ENCODE measurements at regions not wholly inside any gene's neighbourhood (a gene's known extent, or its start where the extent isn't known, plus 50 kb on each side); places are given as distances from the start of the nearest gene placed in this dataset.

- Histone ChIP-seq H3K18ac (ENCODE audit: low read depth in 1 of 2, low read length in 2 of 2) (no peak overlapping the region), H3K27me3 (ENCODE audit: control insufficient read depth in 1 of 2, insufficient read depth in 1 of 2, low read length in 2 of 2) (no peaks in the 10 kb centered on the region), H2AK5ac (ENCODE audit: low read length, severe bottlenecking) (peak overlapping the region; percentile 83), H3K4me3 (ENCODE audit: insufficient read depth in 1 of 2, low read depth in 1 of 2, low read length in 2 of 2) (no peak overlapping the region), H3K23ac (ENCODE audit: low read length in 2 of 2) (no peak overlapping the region), H2AFZ (ENCODE audit: low read depth, low read length) (no peak overlapping the region), H4K8ac (ENCODE audit: low read length) (no peak overlapping the region), H3K4me1 (ENCODE audit: control insufficient read depth, insufficient read depth, low read depth, low read length) (peaks cover 4% of the 10 kb centered on the region), H2BK120ac (ENCODE audit: low read depth, low read length) (no peak overlapping the region), H3K36me3 (ENCODE audit: control insufficient read depth in 1 of 2, insufficient read depth in 2 of 2, low read depth in 1 of 2, low read length in 2 of 2) (no peaks in the 10 kb centered on the region), H3K27ac (ENCODE audit: low read length, poor library complexity, severe bottlenecking) (peak overlapping the region; percentile 18), H3K4ac (ENCODE audit: low read depth in 1 of 2, low read length in 2 of 2) (no peak overlapping the region), H2BK12ac (ENCODE audit: low read length in 2 of 2) (no peak overlapping the region), H3K9ac (ENCODE audit: low read length) (no peak overlapping the region), H3K14ac (ENCODE audit: low read length in 2 of 2) (no peak overlapping the region), H3K79me1 (replicated peaks; ENCODE audit: low read length, poor library complexity, severe bottlenecking) (no peaks in the 10 kb centered on the region), H2BK5ac (ENCODE audit: low read depth, low read length, poor library complexity, severe bottlenecking) (no peak overlapping the region), H3K9me3 (ENCODE audit: control insufficient read depth, low read length) (no peaks in the 10 kb centered on the region), H3K4me2 (ENCODE audit: low read length, poor library complexity, severe bottlenecking) (no peak overlapping the region), H4K91ac (ENCODE audit: low read length) (no peak overlapping the region), H2BK15ac (ENCODE audit: low read depth, poor library complexity, severe bottlenecking) (no peak overlapping the region)
- peak; percentile 65 for DNase-seq
- WGBS = 54% methylated on average over 6 of the region's 6 CpGs
Measured at GRCh38 chr6:21678990-21679389, 85.4 kb downstream of the SOX4 start.

GRCh38 chr6:21679761-21680265 is 86.3 kb downstream of the SOX4 start:
- no peak overlapping the region for H2BK120ac ChIP-seq (ENCODE audit: low read depth, low read length)
- no peak overlapping the region for H2AFZ ChIP-seq (ENCODE audit: low read depth, low read length)
- H3K14ac ChIP-seq (ENCODE audit: low read length in 2 of 2) = no peak overlapping the region
- no peak overlapping the region for H3K4me2 ChIP-seq (ENCODE audit: low read length, poor library complexity, severe bottlenecking)
- H3K18ac ChIP-seq (ENCODE audit: low read depth in 1 of 2, low read length in 2 of 2) = peak overlapping the region in 1 of 2 experiments; percentile 40
- H2BK5ac ChIP-seq (ENCODE audit: low read depth, low read length, poor library complexity, severe bottlenecking) = no peak overlapping the region
- peaks cover 4% of the 10 kb centered on the region for H3K4me1 ChIP-seq (ENCODE audit: control insufficient read depth, insufficient read depth, low read depth, low read length)
- H3K36me3 ChIP-seq (ENCODE audit: control insufficient read depth in 1 of 2, insufficient read depth in 2 of 2, low read depth in 1 of 2, low read length in 2 of 2) = no peaks in the 10 kb centered on the region
- peak overlapping the region; percentile 73 for H3K27ac ChIP-seq (ENCODE audit: low read length, poor library complexity, severe bottlenecking)
- DNase-seq = peak; percentile 63
- H2BK15ac ChIP-seq (ENCODE audit: low read depth, poor library complexity, severe bottlenecking) = no peak overlapping the region
- H3K4me3 ChIP-seq (ENCODE audit: insufficient read depth in 1 of 2, low read depth in 1 of 2, low read length in 2 of 2) = no peak overlapping the region
- H3K9me3 ChIP-seq (ENCODE audit: control insufficient read depth, low read length) = no peaks in the 10 kb centered on the region
- WGBS = 71% methylated on average over 2 of the region's 2 CpGs
- no peak overlapping the region for H2AK5ac ChIP-seq (ENCODE audit: low read length, severe bottlenecking)
- H2BK12ac ChIP-seq (ENCODE audit: low read length in 2 of 2) = no peak overlapping the region
- H3K9ac ChIP-seq (ENCODE audit: low read length) = no peak overlapping the region
- H3K79me1 ChIP-seq (replicated peaks; ENCODE audit: low read length, poor library complexity, severe bottlenecking) = no peaks in the 10 kb centered on the region
- no peak overlapping the region for H4K8ac ChIP-seq (ENCODE audit: low read length)
- H3K27me3 ChIP-seq (ENCODE audit: control insufficient read depth in 1 of 2, insufficient read depth in 1 of 2, low read length in 2 of 2) = no peaks in the 10 kb centered on the region
- H3K4ac ChIP-seq (ENCODE audit: low read depth in 1 of 2, low read length in 2 of 2) = no peak overlapping the region
- H3K23ac ChIP-seq (ENCODE audit: low read length in 2 of 2) = no peak overlapping the region
- H4K91ac ChIP-seq (ENCODE audit: low read length) = no peak overlapping the region

- WGBS = 94% methylated on average over 3 of the region's 4 CpGs
- H4K91ac ChIP-seq (ENCODE audit: low read length) = no peak overlapping the region
- no peaks in the 10 kb centered on the region for H3K9me3 ChIP-seq (ENCODE audit: control insufficient read depth, low read length)
- peaks cover 4% of the 10 kb centered on the region for H3K4me1 ChIP-seq (ENCODE audit: control insufficient read depth, insufficient read depth, low read depth, low read length)
- H2BK120ac ChIP-seq (ENCODE audit: low read depth, low read length) = no peak overlapping the region
- no peak overlapping the region for H3K23ac ChIP-seq (ENCODE audit: low read length in 2 of 2)
- no peaks in the 10 kb centered on the region for H3K36me3 ChIP-seq (ENCODE audit: control insufficient read depth in 1 of 2, insufficient read depth in 2 of 2, low read depth in 1 of 2, low read length in 2 of 2)
- H3K27me3 ChIP-seq (ENCODE audit: control insufficient read depth in 1 of 2, insufficient read depth in 1 of 2, low read length in 2 of 2) = no peaks in the 10 kb centered on the region
- H2BK15ac ChIP-seq (ENCODE audit: low read depth, poor library complexity, severe bottlenecking) = no peak overlapping the region
- H4K8ac ChIP-seq (ENCODE audit: low read length) = no peak overlapping the region
- no peak overlapping the region for H3K9ac ChIP-seq (ENCODE audit: low read length)
- H3K4me2 ChIP-seq (ENCODE audit: low read length, poor library complexity, severe bottlenecking) = no peak overlapping the region
- no peak overlapping the region for H2AFZ ChIP-seq (ENCODE audit: low read depth, low read length)
- H2AK5ac ChIP-seq (ENCODE audit: low read length, severe bottlenecking) = no peak overlapping the region
- DNase-seq = no peak
- no peak overlapping the region for H2BK12ac ChIP-seq (ENCODE audit: low read length in 2 of 2)
- no peak overlapping the region for H3K4me3 ChIP-seq (ENCODE audit: insufficient read depth in 1 of 2, low read depth in 1 of 2, low read length in 2 of 2)
- H3K79me1 ChIP-seq (replicated peaks; ENCODE audit: low read length, poor library complexity, severe bottlenecking) = no peaks in the 10 kb centered on the region
- H3K14ac ChIP-seq (ENCODE audit: low read length in 2 of 2) = no peak overlapping the region
- no peak overlapping the region for H3K4ac ChIP-seq (ENCODE audit: low read depth in 1 of 2, low read length in 2 of 2)
- H3K18ac ChIP-seq (ENCODE audit: low read depth in 1 of 2, low read length in 2 of 2) = no peak overlapping the region
- no peak overlapping the region for H3K27ac ChIP-seq (ENCODE audit: low read length, poor library complexity, severe bottlenecking)
- H2BK5ac ChIP-seq (ENCODE audit: low read depth, low read length, poor library complexity, severe bottlenecking) = no peak overlapping the region
Measured at GRCh38 chr6:21680611-21681010, 87.1 kb downstream of the SOX4 start.

GRCh38 chr6:21690489-21690888 is 96.9 kb downstream of the SOX4 start:
- Histone ChIP-seq H2AK5ac (ENCODE audit: low read length, severe bottlenecking) (no peak overlapping the region), H3K79me1 (replicated peaks; ENCODE audit: low read length, poor library complexity, severe bottlenecking) (no peaks in the 10 kb centered on the region), H3K4ac (ENCODE audit: low read depth in 1 of 2, low read length in 2 of 2) (no peak overlapping the region), H3K27me3 (ENCODE audit: control insufficient read depth in 1 of 2, insufficient read depth in 1 of 2, low read length in 2 of 2) (no peaks in the 10 kb centered on the region), H3K14ac (ENCODE audit: low read length in 2 of 2) (no peak overlapping the region), H3K9me3 (ENCODE audit: control insufficient read depth, low read length) (peaks cover 6% of the 10 kb centered on the region), H3K18ac (ENCODE audit: low read depth in 1 of 2, low read length in 2 of 2) (no peak overlapping the region), H2BK12ac (ENCODE audit: low read length in 2 of 2) (no peak overlapping the region), H2BK5ac (ENCODE audit: low read depth, low read length, poor library complexity, severe bottlenecking) (no peak overlapping the region), H2BK120ac (ENCODE audit: low read depth, low read length) (no peak overlapping the region), H3K36me3 (ENCODE audit: control insufficient read depth in 1 of 2, insufficient read depth in 2 of 2, low read depth in 1 of 2, low read length in 2 of 2) (no peaks in the 10 kb centered on the region), H4K8ac (ENCODE audit: low read length) (no peak overlapping the region), H2BK15ac (ENCODE audit: low read depth, poor library complexity, severe bottlenecking) (no peak overlapping the region), H2AFZ (ENCODE audit: low read depth, low read length) (no peak overlapping the region), H3K4me2 (ENCODE audit: low read length, poor library complexity, severe bottlenecking) (no peak overlapping the region), H3K4me3 (ENCODE audit: insufficient read depth in 1 of 2, low read depth in 1 of 2, low read length in 2 of 2) (no peak overlapping the region), H3K4me1 (ENCODE audit: control insufficient read depth, insufficient read depth, low read depth, low read length) (peaks cover 2% of the 10 kb centered on the region), H3K27ac (ENCODE audit: low read length, poor library complexity, severe bottlenecking) (no peak overlapping the region), H4K91ac (ENCODE audit: low read length) (no peak overlapping the region), H3K23ac (ENCODE audit: low read length in 2 of 2) (no peak overlapping the region), H3K9ac (ENCODE audit: low read length) (no peak overlapping the region)
- DNase-seq = no peak

All from mesenchymal stem cell (in vitro differentiated cells and primary cell).